ENCODE measurements at regions not wholly inside any gene's neighbourhood (a gene's known extent, or its start where the extent isn't known, plus 50 kb on each side); places are given as distances from the start of the nearest gene placed in this dataset.
A peak's percentile ranks its signal among the peaks of the same experiment; 100 is the strongest.

- no peaks in the 10 kb centered on the region for H3F3A ChIP-seq (ENCODE audit: low read depth)
- H3K79me2 ChIP-seq (ENCODE audit: low read depth): no peaks in the 10 kb centered on the region
Measured at GRCh38 chr19:30978639-30979038, 370.6 kb downstream of the TSHZ3 start.

GRCh38 chr19:30969591-30969990 is 379.6 kb downstream of the TSHZ3 start:
- Mint-ChIP-seq H3K4me1 (no peaks in the 10 kb centered on the region), H3K27me3 (ENCODE audit: insufficient read depth, low read depth) (no peaks in the 10 kb centered on the region), H3K27ac (no peak overlapping the region), H3K4me3 (no peak overlapping the region), H3K9me3 (no peaks in the 10 kb centered on the region), H3K36me3 (no peaks in the 10 kb centered on the region)
- H3K27ac ChIP-seq: no peak overlapping the region
- no peak overlapping the region for H2AFZ ChIP-seq (replicated peaks)
- no peaks in the 10 kb centered on the region for H3K4me1 ChIP-seq
- no peak overlapping the region for H3K4me2 ChIP-seq
- TF ChIP-seq CTCF (IDR thresholded peaks at IDR 0.05): no peak
- no peak for TF ChIP-seq EZH2phosphoT487 (IDR thresholded peaks at IDR 0.05)
- TF ChIP-seq EZH2 (IDR thresholded peaks at IDR 0.05): no peak
- no peak overlapping the region for H3K4me3 ChIP-seq
- no peaks in the 10 kb centered on the region for H3F3A ChIP-seq (ENCODE audit: low read depth)
- no peaks in the 10 kb centered on the region for H3K36me3 ChIP-seq
- DNase-seq (ENCODE audit: low spot score): no peak
- H3K27me3 ChIP-seq: no peaks in the 10 kb centered on the region
- no peaks in the 10 kb centered on the region for H3K79me2 ChIP-seq (ENCODE audit: low read depth)
- H3K9me3 ChIP-seq (ENCODE audit: low read depth): no peaks in the 10 kb centered on the region
- no peaks in the 10 kb centered on the region for H4K20me1 ChIP-seq (ENCODE audit: low read depth)
- H3K9ac ChIP-seq: no peak overlapping the region

More at GRCh38 chr19:30978639-30979038, 370.6 kb downstream of the TSHZ3 start:
- H3K27ac Mint-ChIP-seq: no peak overlapping the region
- H3K4me2 ChIP-seq: no peak overlapping the region
- peaks cover 8% of the 10 kb centered on the region for H3K9me3 Mint-ChIP-seq
- H3K36me3 Mint-ChIP-seq: no peaks in the 10 kb centered on the region
- H3K36me3 ChIP-seq: no peaks in the 10 kb centered on the region
- peak overlapping the region; percentile 93 for H2AFZ ChIP-seq (replicated peaks)
- no peak overlapping the region for H3K4me3 Mint-ChIP-seq
- no peaks in the 10 kb centered on the region for H3K9me3 ChIP-seq (ENCODE audit: low read depth)
- H3K27me3 ChIP-seq: no peaks in the 10 kb centered on the region
- H3K27ac ChIP-seq: no peak overlapping the region
- H3K4me3 ChIP-seq: no peak overlapping the region
- no peak overlapping the region for H3K9ac ChIP-seq
- no peak for DNase-seq (ENCODE audit: low spot score)
- no peaks in the 10 kb centered on the region for H3K27me3 Mint-ChIP-seq (ENCODE audit: insufficient read depth, low read depth)
- no peaks in the 10 kb centered on the region for H3K4me1 Mint-ChIP-seq
- TF ChIP-seq CTCF (IDR thresholded peaks at IDR 0.05) (no peak), EZH2phosphoT487 (IDR thresholded peaks at IDR 0.05) (no peak), EZH2 (IDR thresholded peaks at IDR 0.05) (no peak)
- no peaks in the 10 kb centered on the region for H4K20me1 ChIP-seq (ENCODE audit: low read depth)
- H3K4me1 ChIP-seq: peaks cover 7% of the 10 kb centered on the region

- Mint-ChIP-seq H3K36me3 (no peaks in the 10 kb centered on the region), H3K27me3 (ENCODE audit: insufficient read depth, low read depth) (no peaks in the 10 kb centered on the region), H3K4me1 (no peaks in the 10 kb centered on the region), H3K9me3 (no peaks in the 10 kb centered on the region), H3K4me3 (no peak overlapping the region), H3K27ac (no peak overlapping the region)
- no peak for DNase-seq (ENCODE audit: low spot score)
- H3K4me3 ChIP-seq: no peak overlapping the region
- no peak overlapping the region for H3K27ac ChIP-seq
- no peaks in the 10 kb centered on the region for H3K27me3 ChIP-seq
- TF ChIP-seq EZH2phosphoT487 (IDR thresholded peaks at IDR 0.05): no peak
- TF ChIP-seq CTCF (IDR thresholded peaks at IDR 0.05): no peak
- H4K20me1 ChIP-seq (ENCODE audit: low read depth): no peaks in the 10 kb centered on the region
- H2AFZ ChIP-seq (replicated peaks): no peak overlapping the region
- no peaks in the 10 kb centered on the region for H3F3A ChIP-seq (ENCODE audit: low read depth)
- no peak overlapping the region for H3K9ac ChIP-seq
- H3K36me3 ChIP-seq: no peaks in the 10 kb centered on the region
- H3K4me2 ChIP-seq: no peak overlapping the region
- H3K79me2 ChIP-seq (ENCODE audit: low read depth): no peaks in the 10 kb centered on the region
- no peaks in the 10 kb centered on the region for H3K4me1 ChIP-seq
- H3K9me3 ChIP-seq (ENCODE audit: low read depth): no peaks in the 10 kb centered on the region
Measured at GRCh38 chr19:30968841-30969399, 380.3 kb downstream of the TSHZ3 start.

Data from neural progenitor cell (in vitro differentiated cells).